ENCODE measurements at regions not wholly inside any gene's neighbourhood (a gene's known extent, or its start where the extent isn't known, plus 50 kb on each side); places are given as distances from the start of the nearest gene placed in this dataset.

GRCh38 chr2:57562495-57562894 is 484.1 kb upstream of the VRK2 start:
- in situ Hi-C loops (cut with HindIII; ENCODE audit: low pct_unique_long_range_greater_than_20kb, low sequenced_read_pairs) = no loop called here

GRCh38 chr2:57563015-57563414 is 483.6 kb upstream of the VRK2 start:
- no TSS peak for BruUV-seq (replicated peaks)
- ChIA-PET POLR2A (no interaction called here), CTCF (no interaction called here)
- H3K4me3 ChIP-seq (ENCODE audit: low read depth in 2 of 2, low read length in 2 of 2) = no peak overlapping the region
- TF ChIP-seq CTCF (IDR thresholded peaks at IDR 0.05) = no peak
- no peak for TF ChIP-seq TCF7L2 (IDR thresholded peaks at IDR 0.05; ENCODE audit: low read depth, low read length)
- TF ChIP-seq SIN3A (IDR thresholded peaks at IDR 0.05; ENCODE audit: borderline replicate concordance, insufficient read depth, low read depth, low read length) = no peak
- TF ChIP-seq REST (IDR thresholded peaks at IDR 0.05; ENCODE audit: insufficient read depth in 1 of 2, low read depth in 2 of 2, low read length in 1 of 2) = no peak
- TF ChIP-seq POLR2AphosphoS5 (IDR thresholded peaks at IDR 0.05; ENCODE audit: low read depth, low read length) = no peak
- H3K27me3 ChIP-seq (ENCODE audit: control insufficient read depth, insufficient read depth, low read length) = no peaks in the 10 kb centered on the region
- no peak for DNase-seq (ENCODE audit: low read depth, low spot score)
- no peaks in the 10 kb centered on the region for H3K4me1 ChIP-seq (ENCODE audit: control insufficient read depth, insufficient read depth, low read length)
- no peak for ATAC-seq
- H3K9me3 ChIP-seq (ENCODE audit: control insufficient read depth, insufficient read depth, low read depth, low read length) = no peaks in the 10 kb centered on the region
- H3K36me3 ChIP-seq (ENCODE audit: control insufficient read depth, insufficient read depth, low read length) = no peaks in the 10 kb centered on the region
- H3K27ac ChIP-seq (ENCODE audit: low read length) = no peak overlapping the region
- in situ Hi-C loops (cut with HindIII; ENCODE audit: low pct_unique_long_range_greater_than_20kb, low sequenced_read_pairs) = no loop called here
- intact Hi-C loops (cut with micrococcal nuclease; ENCODE audit: unreplicated experiment) = no loop called here

More at GRCh38 chr2:57562495-57562894, 484.1 kb upstream of the VRK2 start:
- intact Hi-C loops (cut with micrococcal nuclease; ENCODE audit: unreplicated experiment) = no loop called here
- no peaks in the 10 kb centered on the region for H3K27me3 ChIP-seq (ENCODE audit: control insufficient read depth, insufficient read depth, low read length)
- no peak for ATAC-seq
- ChIA-PET CTCF (no interaction called here), POLR2A (no interaction called here)
- TF ChIP-seq TCF7L2 (IDR thresholded peaks at IDR 0.05; ENCODE audit: low read depth, low read length) = no peak
- no peak for TF ChIP-seq SIN3A (IDR thresholded peaks at IDR 0.05; ENCODE audit: borderline replicate concordance, insufficient read depth, low read depth, low read length)
- TF ChIP-seq CTCF (IDR thresholded peaks at IDR 0.05) = no peak
- no peak for TF ChIP-seq REST (IDR thresholded peaks at IDR 0.05; ENCODE audit: insufficient read depth in 1 of 2, low read depth in 2 of 2, low read length in 1 of 2)
- TF ChIP-seq POLR2AphosphoS5 (IDR thresholded peaks at IDR 0.05; ENCODE audit: low read depth, low read length) = no peak
- H3K27ac ChIP-seq (ENCODE audit: low read length) = no peak overlapping the region
- no peak for DNase-seq (ENCODE audit: low read depth, low spot score)
- no TSS peak for BruUV-seq (replicated peaks)
- no peaks in the 10 kb centered on the region for H3K4me1 ChIP-seq (ENCODE audit: control insufficient read depth, insufficient read depth, low read length)
- H3K4me3 ChIP-seq (ENCODE audit: low read depth in 2 of 2, low read length in 2 of 2) = no peak overlapping the region
- H3K36me3 ChIP-seq (ENCODE audit: control insufficient read depth, insufficient read depth, low read length) = no peaks in the 10 kb centered on the region
- H3K9me3 ChIP-seq (ENCODE audit: control insufficient read depth, insufficient read depth, low read depth, low read length) = no peaks in the 10 kb centered on the region

Data from Panc1 (cell line).